Inflammatory macrophage treated with lipopolysaccharide for 4 hours (primary cell): ENCODE measurements at regions not wholly inside any gene's neighbourhood (a gene's known extent, or its start where the extent isn't known, plus 50 kb on each side); places are given as distances from the start of the nearest gene placed in this dataset.

Experiments
- DNase-seq: peaks from one replicate; pipeline ENCODE4 v3.0.0-alpha.2; 2020

DNA sequence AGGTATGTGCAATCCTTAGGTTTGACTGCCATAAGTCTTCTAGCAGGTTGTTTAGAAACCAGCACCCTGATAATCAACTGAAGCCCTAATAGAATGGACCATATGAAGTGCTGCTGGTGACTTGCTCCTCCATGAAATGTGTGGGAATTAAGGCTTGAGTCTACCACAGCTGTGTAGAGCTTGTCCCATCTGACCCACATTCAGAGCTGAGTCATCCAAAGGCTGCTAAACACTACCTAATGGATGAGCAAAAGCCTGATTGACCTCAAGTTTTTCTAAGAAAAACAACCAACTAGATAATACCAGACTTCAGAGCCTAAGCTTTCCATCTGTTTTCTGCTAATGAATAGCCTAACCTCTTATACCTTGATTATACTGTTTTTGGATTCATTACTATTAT is 120.3 kb upstream of the MOCS1 start:
- no peak for DNase-seq

DNA sequence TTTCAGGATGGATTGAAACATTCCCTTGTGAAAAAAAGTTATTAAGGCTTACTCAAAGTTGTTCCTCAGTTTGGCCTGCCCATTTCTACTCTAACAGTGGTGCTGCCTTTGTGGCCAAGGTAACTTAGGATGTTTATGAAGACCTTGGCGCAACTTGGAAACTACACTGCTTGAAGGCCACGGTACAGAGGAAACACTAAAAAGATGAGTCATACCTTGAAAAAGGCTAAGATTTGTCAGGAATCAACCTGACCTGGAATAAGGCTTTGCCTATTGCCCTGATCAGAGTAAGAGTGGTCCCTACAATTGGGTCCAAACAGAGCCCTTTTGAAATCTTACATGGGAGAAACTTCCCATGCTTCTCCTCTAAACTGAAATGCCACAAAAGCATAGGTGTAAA is 119.9 kb upstream of the MOCS1 start:
- no peak for DNase-seq

DNA sequence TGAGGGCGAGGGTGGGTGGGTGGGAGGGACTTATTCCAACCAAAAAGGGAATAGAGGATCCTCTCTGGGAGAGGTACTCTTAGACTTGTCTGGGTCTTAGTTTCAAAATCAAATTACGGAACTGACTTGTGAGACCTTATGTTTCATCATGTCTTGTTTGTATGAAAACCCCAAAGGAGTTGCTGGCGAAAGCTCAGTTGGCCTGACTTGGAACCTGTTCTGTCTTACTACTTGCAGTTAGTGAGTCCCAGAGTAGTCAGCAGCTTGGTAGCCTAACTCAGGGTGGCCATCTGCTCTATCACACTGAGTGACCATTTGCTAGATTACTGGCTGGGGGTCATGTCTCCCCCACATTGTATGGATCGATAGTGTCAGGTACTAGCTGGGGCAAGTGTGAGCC is 114.9 kb upstream of the MOCS1 start:
- no peak for DNase-seq

DNA sequence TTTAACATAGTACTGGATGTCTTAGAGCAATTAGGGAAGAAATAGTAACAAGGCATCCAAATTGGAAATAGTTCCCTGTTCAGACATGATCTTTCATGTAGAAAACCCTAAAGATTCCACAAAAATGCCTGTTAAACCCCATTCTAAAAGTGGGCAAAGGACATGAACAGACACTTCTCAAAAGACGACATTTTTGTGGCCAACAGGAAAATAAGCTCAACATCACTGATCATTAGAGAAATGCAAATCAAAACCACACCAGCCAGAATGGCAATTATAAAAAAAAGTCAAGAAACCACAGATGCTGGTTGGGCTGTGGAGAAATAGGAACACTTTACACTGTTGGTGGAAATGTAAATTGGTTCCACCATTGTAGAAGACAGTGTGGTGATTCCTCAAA is 109.9 kb upstream of the MOCS1 start:
- no peak for DNase-seq

- no peak for DNase-seq
These were observed 108.0 kb upstream of the MOCS1 start for GRCh38 chr6:40042232-40042631.

DNA sequence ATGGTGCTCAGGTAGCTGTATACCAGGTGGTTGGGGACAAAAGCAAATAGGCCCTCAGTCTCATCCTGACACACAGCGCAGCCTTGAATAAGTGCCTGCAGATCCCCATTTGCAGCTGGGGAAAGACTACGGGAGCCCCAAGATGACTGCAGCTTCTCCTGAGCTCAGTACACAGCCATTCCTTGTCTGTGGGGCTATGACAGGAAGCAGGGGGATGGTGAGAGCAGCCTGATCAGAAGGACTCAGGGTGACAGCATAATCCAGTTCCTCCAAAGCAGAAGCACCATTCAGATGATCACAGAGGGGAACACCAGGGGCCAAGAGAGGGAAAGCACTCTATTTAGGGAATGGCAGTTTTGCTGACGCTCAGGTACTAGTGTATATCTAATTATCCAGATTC is 104.8 kb upstream of the MOCS1 start:
- no peak for DNase-seq

GRCh38 chr6:40038626-40039025 is 104.4 kb upstream of the MOCS1 start:
- no peak for DNase-seq

DNA sequence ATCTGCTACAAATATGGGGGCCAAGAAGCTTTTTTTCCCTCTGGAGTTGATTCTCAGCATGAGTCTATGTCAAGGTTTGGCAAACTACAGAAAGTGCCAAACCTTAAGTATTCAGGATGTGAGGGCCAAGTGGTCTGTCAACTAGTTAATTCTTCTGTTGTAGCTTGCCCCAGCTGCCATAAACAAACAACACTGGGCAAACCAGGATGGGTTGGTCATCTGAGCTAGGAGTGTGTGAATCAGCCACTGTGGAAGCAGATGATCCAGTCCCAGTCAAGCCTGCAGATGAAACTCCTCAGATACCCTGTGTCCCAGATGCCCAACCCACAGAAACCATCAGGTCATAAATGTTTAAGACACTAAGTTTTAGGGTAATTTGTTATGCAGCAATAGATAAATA is 103.0 kb upstream of the MOCS1 start:
- DNase-seq: no peak

GRCh38 chr6:40036186-40036585 is 101.9 kb upstream of the MOCS1 start:
- no peak for DNase-seq

- no peak for DNase-seq
These were observed 94.2 kb upstream of the MOCS1 start for GRCh38 chr6:40028449-40028848.

GRCh38 chr6:40022867-40023266 is 88.6 kb upstream of the MOCS1 start:
- no peak for DNase-seq

- no peak for DNase-seq
These were observed 85.9 kb upstream of the MOCS1 start for GRCh38 chr6:40020166-40020565.

- no peak for DNase-seq
These were observed 81.3 kb upstream of the MOCS1 start for GRCh38 chr6:40015530-40015929.

DNA sequence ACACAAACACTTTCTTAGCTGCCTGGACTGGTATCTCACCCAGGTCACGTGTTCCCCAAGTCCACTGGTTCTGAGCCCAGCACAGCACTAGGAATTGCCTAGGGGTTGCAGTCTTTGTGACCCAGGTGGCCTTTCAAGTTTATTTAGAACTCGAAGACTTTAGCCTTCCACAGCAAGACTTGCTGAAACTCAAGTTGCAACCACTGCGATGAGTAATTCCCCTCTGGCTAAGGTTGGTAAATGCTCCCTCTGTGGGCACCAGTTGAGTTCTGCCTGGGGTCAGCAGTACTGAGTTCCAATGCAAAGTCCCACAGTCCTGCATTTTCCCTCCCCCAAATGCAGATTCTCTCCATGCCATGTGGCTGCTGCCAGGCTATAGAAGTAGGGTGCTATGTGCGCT is 77.6 kb upstream of the MOCS1 start:
- no peak for DNase-seq

DNA sequence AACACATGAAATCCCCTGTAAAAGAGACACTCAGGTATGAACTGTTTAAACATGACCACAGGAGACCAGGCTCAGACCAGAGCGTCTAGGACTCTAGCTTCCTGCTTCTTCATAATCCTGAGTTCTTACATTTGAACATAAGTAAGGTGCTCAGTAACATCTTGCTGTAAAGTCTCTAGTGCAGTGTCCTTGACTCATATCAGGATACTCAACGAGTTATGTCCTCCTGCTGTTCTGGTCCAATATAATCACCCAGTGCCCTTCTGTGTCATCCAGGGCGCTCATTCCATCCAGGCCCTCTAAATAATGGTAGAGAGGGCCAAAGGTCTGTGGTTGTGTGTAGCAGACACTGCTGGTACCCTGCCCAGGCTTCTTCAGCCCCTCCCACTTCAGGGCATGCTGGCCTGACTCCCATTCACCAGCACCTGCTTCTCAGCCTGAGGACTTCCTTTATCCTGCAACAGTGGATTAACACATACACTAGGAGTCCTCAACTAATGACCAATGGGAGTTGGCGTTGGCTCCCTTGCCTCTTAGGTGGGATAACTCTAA is 66.8 kb upstream of the MOCS1 start:
- DNase-seq: no peak

DNA sequence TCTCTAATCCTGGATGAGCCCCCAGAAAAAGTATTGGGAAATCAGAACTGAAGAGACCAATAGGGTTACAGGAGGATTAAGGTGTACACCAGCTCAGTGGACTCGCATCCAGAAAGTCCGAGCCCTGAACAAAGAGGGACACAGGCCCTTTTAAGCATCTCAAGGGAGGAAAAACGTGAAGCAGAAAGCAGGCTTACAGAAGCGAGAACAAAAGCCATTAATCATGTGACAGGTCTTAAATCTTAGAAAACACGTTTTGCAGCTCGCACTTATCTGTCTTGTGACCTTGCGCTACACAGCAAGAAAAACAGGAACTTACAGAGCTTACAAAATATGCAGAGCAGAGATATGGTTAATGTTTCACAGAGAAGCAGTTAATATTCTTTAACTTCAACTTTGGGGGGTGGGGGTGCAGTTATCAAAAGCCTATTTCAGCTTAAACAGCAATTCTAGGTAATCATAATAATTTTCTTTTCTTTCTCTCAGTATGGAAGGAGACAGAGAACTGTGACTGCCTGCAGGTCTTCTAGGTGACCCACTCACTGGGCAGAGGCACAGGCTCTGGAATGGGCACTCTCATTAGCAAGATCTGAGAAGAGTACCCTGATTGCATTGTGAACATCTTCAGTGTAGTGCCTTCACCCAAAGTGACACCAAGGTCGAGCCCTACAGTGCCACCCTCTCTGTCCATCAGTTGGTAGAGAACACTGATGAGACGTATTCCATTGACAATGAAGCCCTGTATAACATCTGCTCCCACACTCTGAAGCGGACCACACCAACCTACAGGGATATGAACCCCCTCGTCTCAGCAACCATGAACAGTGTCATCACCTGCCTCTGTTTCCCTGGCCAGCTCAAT is 65.0 kb upstream of the MOCS1 start:
- no peak for DNase-seq

GRCh38 chr6:39998126-39998525 is 63.9 kb upstream of the MOCS1 start:
- DNase-seq: no peak

DNA sequence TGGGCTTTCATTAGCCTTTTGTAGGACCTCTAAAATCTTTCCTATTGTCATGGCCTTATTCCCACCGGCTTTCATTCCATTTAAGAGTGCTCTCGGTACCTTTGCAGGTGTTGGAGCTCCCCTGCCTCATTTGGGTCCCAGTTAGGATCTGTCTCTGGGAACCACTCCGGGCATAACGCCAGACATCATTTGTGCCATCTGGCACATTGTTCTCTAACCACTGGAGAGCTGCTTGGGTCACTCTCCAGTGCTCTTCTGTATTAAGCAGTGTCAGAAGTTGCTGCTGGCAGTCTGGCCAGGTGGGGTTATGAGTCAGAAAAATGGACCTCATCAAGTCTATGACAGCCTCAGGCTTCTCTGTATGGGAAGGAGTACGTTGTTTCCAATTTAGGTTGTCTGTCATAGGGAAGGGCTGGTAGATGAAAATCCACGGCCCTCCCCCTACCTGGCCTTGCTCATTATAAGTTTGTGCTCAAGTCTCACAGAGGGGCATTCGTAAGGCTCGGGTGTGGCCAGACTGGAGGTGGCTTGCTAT is 62.9 kb upstream of the MOCS1 start:
- DNase-seq: no peak

DNA sequence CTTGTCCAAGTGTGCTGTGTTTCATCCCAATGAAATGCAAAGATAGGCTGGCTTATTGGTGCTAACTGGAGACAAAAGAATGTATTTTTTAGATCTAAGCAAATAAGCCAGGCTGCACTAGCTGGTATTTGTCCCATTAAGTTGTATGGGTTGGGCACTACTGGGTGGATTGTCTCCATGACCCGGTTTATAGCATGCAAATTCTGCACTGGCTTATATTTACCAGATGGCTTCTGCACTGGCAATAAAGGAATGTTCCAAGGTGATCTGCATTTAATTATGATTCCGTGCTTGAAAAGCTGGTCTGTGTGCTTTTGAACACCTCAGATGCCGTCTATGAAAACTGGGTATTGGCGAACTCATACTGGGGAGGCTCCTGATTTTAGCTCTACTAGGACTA is 61.4 kb upstream of the MOCS1 start:
- no peak for DNase-seq

DNA sequence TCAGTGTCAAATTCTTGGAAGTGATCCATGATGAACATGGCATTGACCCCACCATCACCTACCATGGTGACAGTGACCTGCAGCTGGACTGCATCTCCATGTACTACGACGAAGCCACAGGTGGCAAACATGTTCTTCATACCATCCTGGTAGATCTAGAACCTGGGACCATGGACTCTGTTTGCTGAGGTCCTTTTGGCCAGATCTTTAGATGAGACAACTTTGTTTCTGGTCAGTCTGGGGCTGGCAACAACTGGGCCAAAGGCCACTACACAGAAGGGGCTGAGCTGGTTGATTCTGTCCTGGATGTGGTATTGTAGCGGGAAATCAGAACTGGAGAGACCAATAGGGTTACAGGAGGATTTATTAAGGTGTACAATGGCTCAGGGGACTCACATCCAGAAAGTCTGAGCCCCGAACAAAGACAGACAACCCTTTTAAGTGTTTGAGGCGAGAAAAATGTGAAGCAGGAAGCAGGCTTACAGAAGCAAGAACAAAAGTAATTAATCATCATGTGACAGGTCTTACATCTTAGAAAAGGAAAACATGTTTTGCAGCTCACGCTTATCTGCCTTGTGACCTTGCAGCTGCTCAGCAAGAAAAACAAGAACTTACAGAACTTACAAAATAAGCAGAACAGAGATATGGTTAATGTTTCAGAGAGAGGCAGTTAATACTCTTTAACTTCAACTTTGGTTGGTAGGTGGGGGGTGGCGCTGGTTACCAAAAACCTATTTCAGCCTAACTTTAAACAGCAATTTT is 58.8 kb upstream of the MOCS1 start:
- no peak for DNase-seq
